Left colon (tissue), 2 donors: ENCODE measurements at regions not wholly inside any gene's neighbourhood (a gene's known extent, or its start where the extent isn't known, plus 50 kb on each side); places are given as distances from the start of the nearest gene placed in this dataset.

Source experiments
- ATAC-seq: fragments of 200-7000 bp; cut with Tn5 transposase; one replicate; pipeline ENCODE4 v1.9.1; 2020; ENCODE audit warnings: mild to moderate bottlenecking, moderate library complexity
- DNase-seq, 2 donors: peaks; one replicate each; pipeline ENCODE4 v3.0.0-alpha.2; 2020
- intact Hi-C, 2 donors: fragments of 100-400 bp; cut with DNase I in 1 of 2; cut with micrococcal nuclease in 1 of 2; formaldehyde crosslinking; loops; one replicate each; pipeline versions ENCODE4 v1.11.2 to v1.14.0; 2022; cut with DNase I, micrococcal nuclease
- donor health status: DM: no; HTN: no; CAD: no.
- donor health status: DM: yes; HTN: yes; CAD: no.

DNA sequence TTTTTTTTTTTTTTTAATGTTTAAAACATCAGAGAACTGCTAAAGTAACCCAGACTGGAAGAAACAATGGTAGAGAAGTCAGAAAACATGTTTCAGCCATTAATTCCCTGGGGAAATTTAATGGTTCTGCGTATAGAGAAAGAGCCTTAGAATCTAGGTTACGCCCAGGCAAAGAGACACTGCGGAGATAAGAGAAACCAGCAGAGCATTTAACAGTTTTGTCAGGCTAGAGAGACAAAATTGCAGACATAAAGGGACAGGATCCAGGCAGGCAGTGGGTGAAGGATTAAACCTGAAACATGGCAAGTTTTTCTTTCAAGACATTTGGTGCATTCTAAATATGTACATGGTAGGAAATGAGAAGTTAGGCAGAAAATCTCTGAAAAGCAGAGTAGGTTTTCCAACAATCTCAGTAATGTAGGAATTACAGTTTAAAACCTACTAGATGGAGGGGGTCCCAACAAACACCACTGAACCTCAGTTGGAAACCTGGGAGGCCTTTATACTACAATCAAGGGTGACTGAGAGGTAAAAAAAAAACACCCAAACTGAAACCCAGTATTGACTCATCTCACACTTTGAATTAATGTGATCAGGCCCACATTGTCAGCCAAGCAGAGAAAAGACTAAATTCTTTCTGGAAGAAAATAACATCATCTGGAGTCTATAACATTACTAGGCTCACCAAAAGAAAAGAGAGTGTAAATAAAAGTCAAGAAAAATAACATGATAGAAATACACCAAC lies 254.2 kb upstream of the NWD2 start:
- intact Hi-C loops: no loop called here
- ATAC-seq (no peak), DNase-seq (no peak)

DNA sequence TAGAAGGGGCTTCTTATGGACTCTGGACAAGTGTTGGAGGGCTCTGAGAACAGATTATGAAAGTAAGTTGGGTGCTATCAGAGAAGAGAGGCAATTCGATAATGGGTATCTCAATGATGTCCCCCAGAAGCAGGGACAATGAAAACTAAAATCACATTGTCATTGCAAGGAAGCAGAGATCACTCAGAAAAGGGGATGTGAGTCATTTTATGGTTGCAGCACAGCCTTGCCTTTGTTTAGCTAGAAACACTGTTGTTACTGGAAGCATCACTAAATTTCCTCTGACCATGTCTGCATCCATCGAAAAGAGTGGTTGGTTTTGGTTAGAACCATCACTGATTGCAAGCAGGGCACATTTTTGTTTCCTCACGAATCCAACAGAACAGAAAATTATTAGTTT lies 246.8 kb upstream of the NWD2 start:
- intact Hi-C loops: no loop called here
- no peak for ATAC-seq

DNA sequence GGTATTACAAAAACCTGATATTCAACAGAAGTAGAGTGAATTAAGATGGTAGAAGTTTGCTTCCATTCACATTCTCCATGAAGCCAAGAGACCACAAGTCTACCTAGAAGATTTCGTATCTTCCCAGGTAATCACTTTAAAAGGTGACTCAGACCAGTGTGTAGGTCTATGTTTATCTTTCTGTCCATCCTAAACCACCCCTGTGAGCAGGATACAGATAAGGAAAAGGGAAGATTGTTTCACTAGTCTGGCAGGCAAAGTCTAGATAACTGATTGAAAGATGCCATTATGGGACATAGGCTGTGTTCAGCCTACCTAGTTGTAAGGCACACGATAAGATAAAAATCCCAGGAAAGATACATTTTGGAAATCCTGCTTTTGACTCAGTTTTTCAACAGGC lies 244.3 kb upstream of the NWD2 start:
- DNase-seq: no peak
- peak; percentile 49 for ATAC-seq
- intact Hi-C loops: no loop called here

More for the DNA sequence above, 246.8 kb upstream of the NWD2 start:
- no peak for DNase-seq

DNA sequence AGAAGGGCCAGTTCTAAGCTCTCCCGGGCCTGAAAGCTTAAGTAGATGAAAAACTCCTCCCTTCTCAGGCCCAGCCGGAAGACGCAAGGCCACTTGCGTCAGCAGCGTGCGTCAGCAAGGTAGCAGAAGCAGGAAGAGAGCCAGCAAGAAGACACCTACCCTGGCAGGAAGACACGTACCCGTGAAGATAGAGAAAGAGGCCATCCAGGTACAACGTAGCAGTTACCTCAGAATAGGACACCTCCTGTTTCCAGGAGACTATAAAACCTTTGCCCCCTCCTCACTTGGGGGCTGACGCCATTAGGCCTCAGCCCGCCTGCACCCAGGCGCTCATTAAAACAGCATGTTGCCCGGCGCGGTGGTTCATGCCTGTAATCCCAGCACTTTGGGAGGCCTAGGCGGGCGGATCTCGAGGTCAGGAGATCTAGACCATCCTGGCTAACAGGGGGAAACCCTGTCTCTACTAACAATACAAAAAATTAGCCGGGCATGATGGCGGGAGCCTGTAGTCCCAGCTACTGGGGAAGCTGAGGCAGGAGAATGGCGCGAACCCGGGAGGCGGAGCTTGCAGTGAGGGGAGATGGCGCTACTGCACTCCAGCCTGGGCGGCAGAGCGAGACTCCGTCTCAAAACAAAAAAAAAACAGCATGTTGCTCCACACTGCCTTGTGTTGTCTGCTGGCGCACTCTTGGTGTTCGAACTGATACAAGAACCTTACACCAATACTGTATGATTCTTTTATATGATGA lies 242.7 kb upstream of the NWD2 start:
- ATAC-seq (no peak), DNase-seq (no peak)
- intact Hi-C loops: no loop called here

DNA sequence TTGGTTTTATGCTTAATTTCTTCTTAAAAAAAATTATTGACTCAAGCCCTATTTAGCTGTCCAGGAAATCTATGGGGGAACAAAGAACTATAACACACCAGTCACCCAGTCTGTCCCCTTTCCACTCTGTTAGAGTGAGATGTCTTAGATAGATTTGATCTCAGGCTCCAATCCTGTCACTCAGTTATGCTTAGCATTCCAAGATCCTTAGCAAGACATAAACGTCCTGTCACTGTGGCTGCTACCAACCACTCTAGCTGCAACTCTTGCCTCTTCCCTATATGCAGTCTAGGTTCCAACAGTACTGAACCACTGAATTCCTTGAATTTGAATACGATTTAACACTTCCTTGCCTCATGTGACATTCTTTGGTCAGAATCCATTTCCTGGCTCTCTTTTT lies 241.9 kb upstream of the NWD2 start:
- no peak for ATAC-seq
- intact Hi-C loops: no loop called here
- DNase-seq: no peak

DNA sequence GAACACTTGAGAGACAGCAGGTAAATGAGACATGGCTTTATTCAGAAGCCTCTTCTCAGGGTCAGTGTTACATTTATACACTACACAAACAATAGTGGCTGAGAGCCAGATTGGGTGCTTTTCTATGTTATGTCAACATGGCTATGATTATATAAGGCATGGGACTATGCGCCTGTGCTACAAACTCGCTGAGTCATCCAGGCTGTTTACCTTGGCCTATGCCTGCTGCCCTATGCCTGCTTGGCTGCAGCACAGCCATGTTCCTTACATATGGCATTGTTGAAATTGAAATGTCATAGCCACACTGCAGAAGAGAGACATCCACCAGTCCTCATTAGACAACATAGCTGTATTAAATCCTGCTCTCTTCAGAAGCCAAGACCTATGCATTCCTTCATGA lies 236.3 kb upstream of the NWD2 start:
- intact Hi-C loops: no loop called here
- ATAC-seq (peak; percentile 100), DNase-seq (peak; percentile 53 to 81)

DNA sequence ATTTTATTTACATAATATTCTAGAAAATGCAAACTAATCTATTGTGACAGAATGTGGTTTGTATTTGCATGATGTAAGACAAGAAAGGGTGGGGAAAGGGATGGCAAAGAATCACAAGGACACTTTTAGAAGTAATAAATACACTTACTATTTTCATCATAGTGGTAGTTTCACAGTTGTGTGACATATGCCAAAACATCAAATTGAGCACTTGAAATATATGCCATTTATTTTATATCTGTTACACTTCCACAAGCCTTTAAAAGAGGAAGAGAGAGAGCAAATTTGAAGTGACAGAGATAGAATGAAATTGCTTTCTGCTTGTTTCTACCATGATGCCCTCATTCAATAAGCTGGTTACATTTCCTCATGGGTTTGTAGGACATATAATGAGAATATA lies 230.0 kb upstream of the NWD2 start:
- DNase-seq: no peak
- ATAC-seq: no peak
- intact Hi-C loops: no loop called here

DNA sequence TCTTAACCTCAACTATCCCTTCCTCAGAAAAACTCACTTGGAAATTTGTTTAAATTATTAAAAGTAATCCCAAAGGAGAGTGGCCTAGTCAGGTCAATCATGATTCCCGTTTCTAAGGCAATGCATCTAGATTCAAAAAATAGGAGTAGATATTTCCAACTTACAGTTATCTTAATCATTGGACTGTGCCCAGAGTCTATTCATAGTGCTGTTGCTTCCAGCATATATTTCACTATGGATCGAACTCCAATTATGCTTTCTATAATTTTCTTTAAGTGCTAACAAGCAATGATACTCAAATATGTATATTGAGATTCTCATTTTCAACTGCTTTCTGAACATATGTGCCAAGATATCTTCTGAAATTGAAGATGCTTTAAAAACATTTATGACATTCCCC lies 229.2 kb upstream of the NWD2 start:
- ATAC-seq: no peak
- no peak for DNase-seq
- intact Hi-C loops: no loop called here

DNA sequence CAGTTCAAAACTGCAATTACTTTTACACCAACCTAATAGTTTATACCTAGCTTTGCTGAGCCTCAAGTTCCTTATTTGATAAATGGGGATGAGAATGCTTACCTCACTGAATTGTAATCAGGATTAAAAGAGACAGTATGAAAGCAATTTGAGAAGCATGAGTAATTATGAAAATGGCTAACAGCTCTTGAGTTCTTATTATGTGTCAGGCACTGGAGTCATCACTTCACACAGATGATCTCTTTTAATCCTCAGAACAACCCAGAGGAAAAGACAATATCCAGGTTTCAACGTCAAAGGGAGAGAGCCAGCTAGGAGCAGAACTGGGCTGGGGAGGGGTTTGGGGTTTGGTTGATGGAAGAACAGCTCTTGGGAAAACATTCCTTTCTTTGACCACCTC lies 221.0 kb upstream of the NWD2 start:
- no peak for DNase-seq
- no peak for ATAC-seq

DNA sequence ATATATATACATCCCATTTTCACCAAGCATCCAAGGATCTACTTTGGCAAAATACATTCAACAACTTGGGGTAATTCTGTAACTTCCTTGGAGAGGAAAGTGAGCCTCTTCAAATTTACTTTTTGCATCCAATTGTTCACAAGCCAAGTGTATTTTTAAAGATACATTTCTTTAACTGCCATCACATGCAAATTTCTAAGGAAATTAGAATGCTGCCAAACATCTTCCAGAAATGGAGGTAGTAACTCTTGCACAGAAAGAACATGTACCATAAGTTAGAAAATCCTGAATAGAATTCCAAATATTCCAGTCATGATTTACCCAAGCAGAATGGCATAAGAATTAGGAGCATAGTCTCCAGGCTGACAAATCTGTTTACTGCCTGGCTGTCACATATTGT lies 220.5 kb upstream of the NWD2 start:
- intact Hi-C loops: no loop called here
- no peak for ATAC-seq
- no peak for DNase-seq

More for the DNA sequence above, 221.0 kb upstream of the NWD2 start:
- intact Hi-C loops: no loop called here

DNA sequence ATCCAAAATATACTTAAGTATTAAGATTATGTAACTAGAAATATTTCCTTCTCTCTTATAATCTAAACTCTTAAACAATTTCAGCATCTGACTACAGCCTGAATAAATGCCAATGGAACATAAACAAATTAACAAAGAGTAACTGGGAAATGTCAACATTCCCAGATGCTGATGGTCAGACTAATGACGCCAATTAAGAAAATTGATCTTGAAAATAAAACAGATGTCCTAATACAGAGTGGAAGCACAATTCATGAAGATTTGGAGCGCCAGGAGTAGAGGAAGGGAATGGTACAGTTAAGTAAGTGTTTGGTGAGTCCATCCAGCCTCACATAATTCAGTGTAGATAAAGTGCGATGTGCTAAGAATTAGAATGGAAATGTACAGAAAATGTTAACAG lies 203.7 kb upstream of the NWD2 start:
- intact Hi-C loops: no loop called here
- ATAC-seq (no peak), DNase-seq (no peak)

DNA sequence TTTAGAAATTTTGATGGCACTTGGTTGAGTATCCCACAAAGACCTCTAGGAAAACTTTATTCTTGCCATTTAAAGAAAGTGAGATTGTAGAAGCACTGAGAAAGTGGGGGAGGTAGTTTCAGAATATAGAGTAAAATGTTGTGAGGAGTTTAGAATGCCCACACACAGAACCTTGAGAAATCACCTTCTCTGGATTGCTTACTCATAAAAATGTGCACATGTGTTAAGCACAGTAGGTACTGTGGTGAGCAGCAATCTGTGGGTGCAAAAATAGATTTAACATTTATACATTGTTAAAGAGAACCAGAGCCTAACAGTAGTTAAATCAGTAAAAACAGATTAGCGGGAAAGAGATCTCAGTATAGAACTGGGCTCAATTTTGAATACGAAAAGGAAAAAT lies 201.2 kb upstream of the NWD2 start:
- ATAC-seq (no peak), DNase-seq (no peak)
- intact Hi-C loops: no loop called here

DNA sequence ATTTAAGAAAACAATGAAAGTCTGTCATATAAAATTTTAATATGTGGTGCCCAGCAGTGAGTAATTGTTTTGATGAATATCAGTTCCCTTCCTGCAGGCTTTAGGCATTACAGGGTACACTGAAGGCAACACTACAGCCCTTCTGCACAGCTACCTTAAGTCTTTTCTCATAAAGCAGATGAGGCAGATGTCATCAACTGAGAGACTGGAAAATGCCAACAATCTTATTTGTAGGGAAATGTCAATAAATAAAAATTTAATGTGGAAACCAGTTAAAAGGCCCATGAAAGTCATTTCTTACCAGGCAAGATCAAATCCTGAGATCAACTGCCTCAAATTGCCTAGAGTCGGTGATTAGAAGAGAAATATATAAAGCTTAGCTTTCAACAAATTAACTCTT lies 193.4 kb upstream of the NWD2 start:
- intact Hi-C loops: no loop called here
- DNase-seq (no peak), ATAC-seq (no peak)

DNA sequence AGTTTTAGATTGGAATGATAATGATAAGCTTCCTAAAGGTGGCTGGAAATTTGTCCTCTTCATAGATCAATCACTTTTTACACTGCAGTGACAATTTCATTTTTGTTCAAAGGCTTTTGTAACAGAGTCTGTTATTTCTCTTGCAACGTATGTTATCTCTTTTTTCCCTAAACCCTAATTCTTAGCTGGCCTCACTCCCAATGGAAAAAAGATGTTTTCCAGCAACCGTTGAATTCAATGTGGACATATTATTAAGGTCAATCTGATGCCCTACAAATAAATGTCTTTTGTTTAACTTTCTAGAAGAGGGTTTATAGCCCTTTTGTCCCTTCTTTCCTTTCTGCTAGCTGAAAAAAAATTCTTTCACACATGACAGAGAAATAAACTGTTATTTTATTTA lies 192.7 kb upstream of the NWD2 start:
- ATAC-seq (no peak), DNase-seq (no peak)
- intact Hi-C loops: no loop called here

DNA sequence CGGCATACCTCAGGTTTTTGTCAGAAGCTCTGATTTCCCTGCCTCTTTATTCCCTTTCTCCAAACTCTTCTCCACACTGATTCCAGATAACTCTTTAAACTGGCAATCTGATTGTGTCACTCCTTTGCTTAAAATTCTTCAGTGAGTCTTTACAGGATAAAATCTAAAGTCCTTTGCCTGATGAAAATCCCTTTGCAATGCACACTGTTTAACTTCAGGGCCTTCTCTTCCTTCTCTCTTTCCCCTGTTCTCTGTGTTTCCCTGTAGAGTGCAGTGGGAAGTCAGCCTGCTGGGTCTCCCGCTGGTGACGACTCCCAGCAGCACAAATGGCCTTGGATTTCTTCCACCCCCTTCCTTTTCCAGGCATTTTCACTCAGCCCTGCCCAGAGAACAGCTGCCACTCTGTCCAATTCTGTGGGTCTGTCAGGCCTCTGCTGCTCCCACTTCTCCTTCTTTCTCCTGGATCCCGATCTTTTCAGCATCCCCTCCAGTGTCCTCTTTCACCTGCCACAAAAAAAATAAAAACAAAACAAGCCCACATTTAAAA lies 189.9 kb upstream of the NWD2 start:
- DNase-seq (no peak), ATAC-seq (no peak)
- intact Hi-C loops: no loop called here

DNA sequence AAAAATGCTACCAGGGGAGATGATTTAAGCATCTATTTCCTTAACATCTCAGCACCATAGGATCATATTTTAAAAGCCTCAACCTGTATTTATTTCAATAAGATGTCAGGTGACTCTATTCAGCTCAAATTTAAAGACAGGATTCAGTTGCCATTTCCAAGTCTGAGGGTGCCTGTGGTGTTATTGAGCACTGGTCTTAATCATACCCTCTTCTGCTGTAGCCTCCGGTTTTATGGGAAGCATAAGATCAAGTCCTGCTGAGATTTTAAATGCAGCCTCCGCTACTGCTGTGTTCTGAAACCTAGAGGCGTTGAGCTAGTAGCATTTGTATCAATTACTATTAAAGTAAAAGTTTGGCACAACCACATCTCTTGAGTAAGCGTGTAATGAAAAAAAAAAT lies 185.7 kb upstream of the NWD2 start:
- ATAC-seq (no peak), DNase-seq (no peak)
- intact Hi-C loops: no loop called here

DNA sequence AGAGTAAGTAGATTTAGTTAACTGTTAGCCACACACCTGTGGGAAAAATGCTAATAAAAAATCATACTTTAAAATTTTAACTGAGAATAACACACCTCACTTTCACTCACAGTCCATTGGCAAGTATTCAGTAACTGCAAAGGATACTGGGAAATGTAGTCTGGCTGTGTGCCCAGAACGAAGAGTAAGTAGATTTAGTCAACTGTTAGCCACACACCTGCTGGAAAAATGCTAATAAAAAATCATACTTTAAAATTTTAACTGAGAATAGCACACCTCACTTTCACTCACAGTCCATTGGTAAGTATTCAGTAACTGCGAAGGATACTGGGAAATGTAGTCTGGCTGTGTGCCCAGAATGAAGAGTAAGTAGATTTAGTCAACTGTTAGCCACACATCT lies 178.4 kb upstream of the NWD2 start:
- DNase-seq (peak; percentile 15 to 34), ATAC-seq (peak; percentile 67)
- intact Hi-C loops: no loop called here

DNA sequence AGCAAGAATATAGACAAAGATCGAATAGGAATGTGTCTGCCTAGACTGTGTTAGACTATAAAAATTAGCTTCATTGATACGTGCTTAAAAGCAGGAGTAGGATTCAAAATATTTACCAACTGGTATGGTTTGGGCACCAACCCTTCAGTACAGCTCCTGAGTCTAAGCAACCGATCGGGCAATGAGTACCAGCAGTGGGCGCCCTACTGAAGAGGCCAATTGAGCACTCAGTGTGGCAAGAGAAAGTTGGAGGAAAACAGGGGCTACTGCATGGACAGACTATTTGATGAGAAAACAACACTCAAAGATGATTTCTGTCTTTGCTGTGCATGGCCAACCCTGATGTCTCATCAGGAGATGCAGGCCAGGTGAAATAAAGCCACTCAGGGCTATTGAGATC lies 176.0 kb upstream of the NWD2 start:
- intact Hi-C loops: no loop called here
- DNase-seq (peak in 1 of 2 donors; percentile 7), ATAC-seq (no peak)

DNA sequence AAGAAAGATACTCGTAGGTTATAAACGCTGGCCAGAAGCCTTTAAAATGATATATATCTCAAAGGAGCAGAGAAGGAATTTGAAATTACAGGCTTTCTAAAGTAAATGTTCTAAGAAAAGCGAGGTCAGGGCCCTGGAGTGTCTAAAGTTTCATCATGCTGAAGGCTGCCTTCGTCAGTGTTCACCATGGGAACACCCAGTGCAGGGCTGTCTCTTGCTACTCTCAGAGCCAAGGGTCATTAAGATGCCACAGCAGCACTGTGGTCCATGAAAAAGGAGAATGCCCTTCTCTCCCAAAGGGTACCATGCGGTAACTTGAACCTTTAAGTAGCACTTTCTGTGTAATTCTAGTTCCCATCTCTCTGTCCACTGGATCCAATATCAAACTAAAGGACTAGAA lies 174.5 kb upstream of the NWD2 start:
- DNase-seq (no peak), ATAC-seq (no peak)
- intact Hi-C loops: no loop called here

DNA sequence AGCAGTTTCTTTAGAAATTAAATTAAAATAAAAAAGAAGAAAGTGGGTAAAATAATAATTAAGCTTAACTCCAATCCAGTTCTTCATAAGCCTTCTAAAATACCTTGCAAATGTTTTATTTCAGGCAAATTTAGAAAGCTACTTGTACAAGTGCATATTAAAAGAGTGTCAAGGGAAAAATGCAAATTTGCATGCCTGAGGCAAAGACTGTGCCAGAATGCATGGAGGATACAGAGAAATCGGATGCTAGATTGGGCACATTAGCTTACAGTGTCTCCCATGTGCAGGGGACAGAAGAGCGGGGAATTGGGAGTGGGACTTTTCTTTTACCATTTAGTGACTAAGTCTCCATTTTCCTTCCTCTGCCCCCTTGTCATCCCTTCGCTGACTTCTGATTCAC lies 173.0 kb upstream of the NWD2 start:
- no peak for ATAC-seq
- intact Hi-C loops: no loop called here
- no peak for DNase-seq
